GM12878 (cell line): ENCODE measurements at regions not wholly inside any gene's neighbourhood (a gene's known extent, or its start where the extent isn't known, plus 50 kb on each side); places are given as distances from the start of the nearest gene placed in this dataset.

Experiments used
- ATAC-seq: fragments of 200-7000 bp; cut with Tn5 transposase; 3 replicates; pipeline ENCODE4 v1.9.1; 2020; ENCODE audit warnings: mild to moderate bottlenecking, moderate library complexity
- BruUV-seq: library from RNA; stranded (reverse); fragments of 400-500 nt; replicated peaks from 2 replicates; lab custom pipeline; 2021; lab: Mats Ljungman, UMichigan
- CTCF ChIA-PET: fragments of 300-600 bp; sonication (Branson Sonifier 250); formaldehyde crosslinking; extraction: SDS; loops from one replicate; lab custom pipeline; 2021; ENCODE audit warnings: inconsistent platforms; lab: Yijun Ruan, JAX
- POLR2A ChIA-PET: fragments of 350-600 bp; formaldehyde crosslinking; extraction: SDS; loops from one replicate; lab custom pipeline; 2021; ENCODE audit warnings: inconsistent platforms; lab: Charles Lee
- RAD21 ChIA-PET: fragments of 300-600 bp; sonication (Branson Sonifier 250); formaldehyde crosslinking; loops from one replicate; lab custom pipeline; 2023; ENCODE audit warnings: antibody characterized with exemption; ENCODE audit not compliant: unreplicated experiment; lab: Charles Lee
- SMC1A ChIA-PET: fragments of 300-600 bp; sonication (Branson Sonifier 250); formaldehyde crosslinking; loops from one replicate; lab custom pipeline; 2023; ENCODE audit not compliant: unreplicated experiment, uncharacterized antibody; lab: Charles Lee
- DNase-seq: peaks from one replicate; pipeline ENCODE4 v3.0.0-alpha.2; 2011; ENCODE audit warnings: low read depth, low spot score
- FAIRE-seq: peaks from 3 replicates; lab custom pipeline; 2011; peaks lifted over from hg19 to GRCh38; lab: Jason Lieb, UNC
- H2AFZ ChIP-seq: 2 replicates; pipeline ENCODE4 v1.6.0; 2011; ENCODE audit warnings: low read depth, low read length, control low read depth; ENCODE audit not compliant: control insufficient read depth
- H3K27ac ChIP-seq: 2 replicates; pipeline ENCODE4 v1.5.1; 2011; ENCODE audit warnings: control low read depth; ENCODE audit not compliant: control insufficient read depth, insufficient read depth
- H3K27me3 ChIP-seq, 2 experiments: replicated peaks in 1 of 2; 2 replicates each; pipeline versions ENCODE4 v1.6.0 to v1.6.1; 2011; ENCODE audit warnings: low read length in 1 of 2; ENCODE audit not compliant: control insufficient read depth in 2 of 2, insufficient read depth in 2 of 2
- H3K36me3 ChIP-seq, 2 experiments: 2 replicates each; pipeline ENCODE4 v1.5.1; 2011; ENCODE audit warnings: low read length in 1 of 2; ENCODE audit not compliant: control insufficient read depth in 2 of 2, insufficient read depth in 2 of 2
- H3K4me1 ChIP-seq: 2 replicates; pipeline ENCODE4 v1.6.1; 2011; ENCODE audit warnings: mild to moderate bottlenecking, low read length, moderate library complexity, mixed read lengths; ENCODE audit not compliant: control insufficient read depth, insufficient read depth
- H3K4me2 ChIP-seq: 2 replicates; pipeline ENCODE4 v1.6.0; 2011; ENCODE audit warnings: control low read depth; ENCODE audit not compliant: control insufficient read depth, insufficient read depth
- H3K4me3 ChIP-seq: fragments of 200-600 bp; sonication (generic); 2 replicates; pipeline ENCODE4 v1.5.1; 2016
- H3K79me2 ChIP-seq: 2 replicates; pipeline ENCODE4 v1.6.0; 2011; ENCODE audit warnings: low read length; ENCODE audit not compliant: control insufficient read depth, insufficient read depth
- H3K9ac ChIP-seq: 2 replicates; pipeline ENCODE4 v1.8.0; 2011; ENCODE audit warnings: low read length, control low read depth, mixed read lengths; ENCODE audit not compliant: control insufficient read depth, insufficient read depth
- H3K9me3 ChIP-seq: replicated peaks from 3 replicates; pipeline ENCODE4 v1.5.1; 2011; ENCODE audit warnings: mild to moderate bottlenecking, low read length; ENCODE audit not compliant: control insufficient read depth, insufficient read depth
- H4K20me1 ChIP-seq: 2 replicates; pipeline ENCODE4 v1.6.0; 2011; ENCODE audit not compliant: control insufficient read depth, insufficient read depth
- BRCA1 ChIP-seq: IDR thresholded peaks from 2 replicates; pipeline ENCODE4 v1.6.1; 2011; ENCODE audit warnings: low read depth, low read length, improper control_type of control experiment
- EP300 ChIP-seq, 2 experiments: fragments of 150-350 bp in 1 of 2; IDR thresholded peaks; 2 replicates each; pipeline ENCODE4 v1.6.1; 2011 to 2012; ENCODE audit warnings: low read depth in 2 of 2, low read length in 2 of 2, borderline replicate concordance in 1 of 2, improper control_type of control experiment in 1 of 2, inconsistent platforms in 1 of 2; ENCODE audit not compliant: control insufficient read depth in 1 of 2
- FOS ChIP-seq: IDR thresholded peaks from 3 replicates; pipeline ENCODE4 v1.6.1; 2011; ENCODE audit warnings: borderline replicate concordance; ENCODE audit not compliant: insufficient read length; ENCODE audit errors: extremely low read depth
- LARP7 ChIP-seq: fragments of 450-650 bp; IDR thresholded peaks from 2 replicates; pipeline ENCODE4 v1.6.1; 2017; ENCODE audit warnings: mild to moderate bottlenecking
- NFYB ChIP-seq: IDR thresholded peaks from 2 replicates; pipeline ENCODE4 v1.6.1; 2011; ENCODE audit warnings: low read depth, mild to moderate bottlenecking, low read length, improper control_type of control experiment, moderate library complexity; ENCODE audit not compliant: insufficient read depth
- NR2F1 ChIP-seq: fragments of 450-650 bp; conservative IDR thresholded peaks from 2 replicates; pipeline ENCODE4 v1.6.1; 2017; ENCODE audit warnings: mild to moderate bottlenecking
- PAX5 ChIP-seq: IDR thresholded peaks from 2 replicates; pipeline ENCODE4 v1.6.1; 2011; ENCODE audit warnings: low read depth, low read length, borderline replicate concordance
- SMARCA5 ChIP-seq: fragments of 450-650 bp; IDR thresholded peaks from 2 replicates; pipeline ENCODE4 v1.6.1; 2017; ENCODE audit warnings: mild to moderate bottlenecking
- STAT3 ChIP-seq: IDR thresholded peaks from 2 replicates; pipeline ENCODE4 v1.6.1; 2011; ENCODE audit warnings: low read depth, low read length, improper control_type of control experiment
- TBL1XR1 ChIP-seq: IDR thresholded peaks from 2 replicates; pipeline ENCODE4 v1.6.1; 2012; ENCODE audit warnings: low read depth, low read length, improper control_type of control experiment
- ZNF217 ChIP-seq: fragments of 450-650 bp; IDR thresholded peaks from 2 replicates; pipeline ENCODE4 v1.6.1; 2017; ENCODE audit warnings: antibody characterized with exemption, mild to moderate bottlenecking
- ZNF384 ChIP-seq: IDR thresholded peaks from 2 replicates; pipeline ENCODE4 v1.6.1; 2012; ENCODE audit warnings: low read depth, mild to moderate bottlenecking, low read length, improper control_type of control experiment, borderline replicate concordance
- WGBS: methylation state at CpG from one replicate; pipeline ENCODE4 v1.1.6; 2016; ENCODE audit warnings: low lambda C conversion rate; ENCODE audit not compliant: insufficient replicate concordance, insufficient coverage; ENCODE audit errors: missing lambda C conversion rate; 5-methylcytosine and 5-hydroxymethylcytosine counted together
- in situ Hi-C: fragments of 300-500 bp; cut with MboI; formaldehyde crosslinking; loops from 9 replicates; pipeline ENCODE4 v1.14.3; 2018; ENCODE audit warnings: mixed read lengths
- intact Hi-C: fragments of 100-400 bp; cut with micrococcal nuclease; formaldehyde crosslinking; loops from one replicate; pipeline ENCODE4 v1.14.2; 2022; ENCODE audit not compliant: unreplicated experiment
- TF ChIP-seq, protein P1 (sequence below): IDR thresholded peaks from 2 replicates; pipeline ENCODE4 v1.6.1; 2012; ENCODE audit warnings: low read depth, low read length, improper control_type of control experiment
- TF ChIP-seq, protein P2 (sequence below): IDR thresholded peaks from 2 replicates; pipeline ENCODE4 v1.6.1; 2011; ENCODE audit warnings: low read depth, mild to moderate bottlenecking, low read length, moderate library complexity, borderline replicate concordance; ENCODE audit errors: extremely low read depth
- TF ChIP-seq, protein P3 (sequence below): fragments of 450-650 bp; IDR thresholded peaks from 2 replicates; pipeline ENCODE4 v1.6.1; 2016; ENCODE audit warnings: mild to moderate bottlenecking, moderate library complexity, borderline replicate concordance

DNA sequence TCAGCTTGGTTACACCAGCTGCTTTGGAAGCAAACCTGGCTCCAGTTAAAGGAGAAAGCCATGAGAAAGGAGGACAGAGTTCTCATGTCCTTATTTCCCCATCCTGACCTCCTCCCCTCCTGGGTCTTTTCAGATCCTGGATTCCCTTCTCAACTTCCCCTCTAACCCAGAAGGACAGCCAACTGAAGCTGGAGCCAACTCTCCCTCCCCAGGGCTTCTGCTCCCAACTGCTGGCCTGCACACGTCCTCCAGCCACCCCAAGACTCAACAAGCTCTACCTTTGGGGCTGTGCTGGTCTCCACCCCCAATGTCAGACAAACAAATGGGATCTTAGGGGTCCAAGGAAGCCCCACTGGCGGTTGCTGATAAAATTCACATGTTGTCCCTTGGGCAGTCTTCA is 651.1 kb upstream of the TBX3 start:
- ChIA-PET SMC1A (interaction anchor here (0.6 to 0.7 kb wide), 2 partner anchors 9 to 127 kb away, joined by 3 to 4 read pairs; no protein-coding TSS in a partner anchor), POLR2A (no interaction called here), CTCF (no interaction called here), RAD21 (no interaction called here)
- Histone ChIP-seq H4K20me1 (no peaks in the 10 kb centered on the region), H3K4me1 (peaks cover 8% of the 10 kb centered on the region), H3K36me3 (no peaks in the 10 kb centered on the region), H3K27me3 (no peaks in the 10 kb centered on the region), H2AFZ (no peak overlapping the region), H3K79me2 (no peaks in the 10 kb centered on the region), H3K27ac (no peak overlapping the region), H3K4me3 (no peak overlapping the region), H3K9ac (no peak overlapping the region), H3K4me2 (no peak overlapping the region), H3K9me3 (no peaks in the 10 kb centered on the region)
- WGBS = 0% methylated on average over 2 of the region's 2 CpGs
- in situ Hi-C loops (no loop called here), intact Hi-C loops (no loop called here)
- ATAC-seq (no peak), DNase-seq (no peak), FAIRE-seq (no peak)
- TF ChIP-seq ZNF217 (no peak), NFYB (no peak), FOS (no peak), ZNF384 (no peak), STAT3 (no peak), TBL1XR1 (no peak), NR2F1 (no peak)
- BruUV-seq = no TSS peak

DNA sequence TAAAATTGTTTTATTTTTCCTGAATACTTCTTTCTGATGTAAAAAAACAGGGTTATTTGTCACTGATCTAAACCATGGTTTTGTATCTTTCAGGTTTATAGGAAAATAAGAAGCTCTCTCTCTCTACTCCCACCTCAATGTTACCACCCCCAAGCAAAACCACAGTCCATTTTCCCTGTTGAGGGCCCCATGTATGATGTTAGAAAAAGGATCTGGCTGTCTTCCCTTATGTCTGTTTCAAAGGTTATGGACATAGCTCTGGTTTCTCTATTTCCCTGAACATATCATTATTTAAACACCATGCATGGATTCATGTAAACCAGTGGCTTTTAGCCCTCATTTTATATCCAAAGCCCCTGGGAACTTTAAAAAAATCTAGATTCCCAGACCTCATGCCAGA is 649.0 kb upstream of the TBX3 start:
- intact Hi-C loops = no loop called here
- no peaks in the 10 kb centered on the region for H4K20me1 ChIP-seq
- H3K4me2 ChIP-seq = no peak overlapping the region
- ChIA-PET CTCF (no interaction called here), SMC1A (interaction anchor here (0.7 kb wide), 1 partner anchor 606 kb away, joined by 3 read pairs; no protein-coding TSS in a partner anchor), POLR2A (no interaction called here), RAD21 (no interaction called here)
- no peak for ATAC-seq
- no peaks in the 10 kb centered on the region for H3K79me2 ChIP-seq
- no peak for DNase-seq
- TF ChIP-seq LARP7 (no peak), EP300 (IDR thresholded peaks at IDR 0.05; ENCODE audit: borderline replicate concordance in 1 of 2, control insufficient read depth in 1 of 2, low read depth in 2 of 2, low read length in 2 of 2) (no peak), BRCA1 (no peak), PAX5 (no peak), SMARCA5 (no peak)
- TF ChIP-seq, protein P1, sequence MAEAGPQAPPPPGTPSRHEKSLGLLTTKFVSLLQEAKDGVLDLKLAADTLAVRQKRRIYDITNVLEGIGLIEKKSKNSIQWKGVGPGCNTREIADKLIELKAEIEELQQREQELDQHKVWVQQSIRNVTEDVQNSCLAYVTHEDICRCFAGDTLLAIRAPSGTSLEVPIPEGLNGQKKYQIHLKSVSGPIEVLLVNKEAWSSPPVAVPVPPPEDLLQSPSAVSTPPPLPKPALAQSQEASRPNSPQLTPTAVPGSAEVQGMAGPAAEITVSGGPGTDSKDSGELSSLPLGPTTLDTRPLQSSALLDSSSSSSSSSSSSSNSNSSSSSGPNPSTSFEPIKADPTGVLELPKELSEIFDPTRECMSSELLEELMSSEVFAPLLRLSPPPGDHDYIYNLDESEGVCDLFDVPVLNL = no peak
- TF ChIP-seq, protein P2, sequence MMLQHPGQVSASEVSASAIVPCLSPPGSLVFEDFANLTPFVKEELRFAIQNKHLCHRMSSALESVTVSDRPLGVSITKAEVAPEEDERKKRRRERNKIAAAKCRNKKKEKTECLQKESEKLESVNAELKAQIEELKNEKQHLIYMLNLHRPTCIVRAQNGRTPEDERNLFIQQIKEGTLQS = no peak
- TF ChIP-seq, protein P3, sequence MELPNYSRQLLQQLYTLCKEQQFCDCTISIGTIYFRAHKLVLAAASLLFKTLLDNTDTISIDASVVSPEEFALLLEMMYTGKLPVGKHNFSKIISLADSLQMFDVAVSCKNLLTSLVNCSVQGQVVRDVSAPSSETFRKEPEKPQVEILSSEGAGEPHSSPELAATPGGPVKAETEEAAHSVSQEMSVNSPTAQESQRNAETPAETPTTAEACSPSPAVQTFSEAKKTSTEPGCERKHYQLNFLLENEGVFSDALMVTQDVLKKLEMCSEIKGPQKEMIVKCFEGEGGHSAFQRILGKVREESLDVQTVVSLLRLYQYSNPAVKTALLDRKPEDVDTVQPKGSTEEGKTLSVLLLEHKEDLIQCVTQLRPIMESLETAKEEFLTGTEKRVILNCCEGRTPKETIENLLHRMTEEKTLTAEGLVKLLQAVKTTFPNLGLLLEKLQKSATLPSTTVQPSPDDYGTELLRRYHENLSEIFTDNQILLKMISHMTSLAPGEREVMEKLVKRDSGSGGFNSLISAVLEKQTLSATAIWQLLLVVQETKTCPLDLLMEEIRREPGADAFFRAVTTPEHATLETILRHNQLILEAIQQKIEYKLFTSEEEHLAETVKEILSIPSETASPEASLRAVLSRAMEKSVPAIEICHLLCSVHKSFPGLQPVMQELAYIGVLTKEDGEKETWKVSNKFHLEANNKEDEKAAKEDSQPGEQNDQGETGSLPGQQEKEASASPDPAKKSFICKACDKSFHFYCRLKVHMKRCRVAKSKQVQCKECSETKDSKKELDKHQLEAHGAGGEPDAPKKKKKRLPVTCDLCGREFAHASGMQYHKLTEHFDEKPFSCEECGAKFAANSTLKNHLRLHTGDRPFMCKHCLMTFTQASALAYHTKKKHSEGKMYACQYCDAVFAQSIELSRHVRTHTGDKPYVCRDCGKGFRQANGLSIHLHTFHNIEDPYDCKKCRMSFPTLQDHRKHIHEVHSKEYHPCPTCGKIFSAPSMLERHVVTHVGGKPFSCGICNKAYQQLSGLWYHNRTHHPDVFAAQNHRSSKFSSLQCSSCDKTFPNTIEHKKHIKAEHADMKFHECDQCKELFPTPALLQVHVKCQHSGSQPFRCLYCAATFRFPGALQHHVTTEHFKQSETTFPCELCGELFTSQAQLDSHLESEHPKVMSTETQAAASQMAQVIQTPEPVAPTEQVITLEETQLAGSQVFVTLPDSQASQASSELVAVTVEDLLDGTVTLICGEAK = no peak
- H3K36me3 ChIP-seq = no peaks in the 10 kb centered on the region
- H3K9ac ChIP-seq = no peak overlapping the region
- no peak for FAIRE-seq
- H3K27ac ChIP-seq = no peak overlapping the region
- in situ Hi-C loops = no loop called here
- BruUV-seq = no TSS peak
- H3K4me1 ChIP-seq = peaks cover under 1% of the 10 kb centered on the region; the same call in 1 of the 2 replicates
- no peaks in the 10 kb centered on the region for H3K27me3 ChIP-seq
- no peak overlapping the region for H3K4me3 ChIP-seq
- H3K9me3 ChIP-seq = no peaks in the 10 kb centered on the region
- no peak overlapping the region for H2AFZ ChIP-seq
